Mesenchymal stem cell (in vitro differentiated cells and primary cell): ENCODE measurements at regions not wholly inside any gene's neighbourhood (a gene's known extent, or its start where the extent isn't known, plus 50 kb on each side); places are given as distances from the start of the nearest gene placed in this dataset. TPM values are rescaled to one million over a fixed set of nuclear protein-coding genes. Genes with fewer than 3 reads are reported as not detected.

Experiments used
- DNase-seq: peaks from one replicate; pipeline ENCODE4 v3.0.0-alpha.2; 2013
- H2AFZ ChIP-seq: one replicate; pipeline ENCODE4 v1.6.1; 2013; ENCODE audit warnings: low read depth, mild to moderate bottlenecking, control low read depth, inconsistent platforms, low read length, moderate library complexity
- H2AK5ac ChIP-seq: 2 replicates; pipeline ENCODE4 v1.6.1; 2013; ENCODE audit warnings: low read length, moderate library complexity, mild to moderate bottlenecking, inconsistent platforms; ENCODE audit not compliant: severe bottlenecking
- H2BK120ac ChIP-seq: one replicate; pipeline ENCODE4 v1.6.1; 2013; ENCODE audit warnings: low read depth, mild to moderate bottlenecking, inconsistent platforms, low read length, moderate library complexity
- H2BK12ac ChIP-seq, 2 experiments: one replicate each; pipeline ENCODE4 v1.6.1; 2013; ENCODE audit warnings: inconsistent platforms in 2 of 2, low read length in 2 of 2, mild to moderate bottlenecking in 2 of 2, moderate library complexity in 2 of 2, control low read depth in 1 of 2
- H2BK15ac ChIP-seq: one replicate; pipeline ENCODE4 v1.6.1; 2013; ENCODE audit warnings: mild to moderate bottlenecking, low read depth, inconsistent platforms; ENCODE audit not compliant: poor library complexity, severe bottlenecking
- H2BK5ac ChIP-seq: 2 replicates; pipeline ENCODE4 v1.6.1; 2013; ENCODE audit warnings: low read depth, mild to moderate bottlenecking, low read length, control low read depth, inconsistent platforms; ENCODE audit not compliant: poor library complexity, severe bottlenecking
- H3K14ac ChIP-seq, 2 experiments: one replicate each; pipeline ENCODE4 v1.6.1; 2013; ENCODE audit warnings: inconsistent platforms in 2 of 2, low read length in 2 of 2, control low read depth in 1 of 2, mild to moderate bottlenecking in 1 of 2, moderate library complexity in 1 of 2
- H3K18ac ChIP-seq, 2 experiments: one replicate each; pipeline ENCODE4 v1.6.1; 2013; ENCODE audit warnings: inconsistent platforms in 2 of 2, low read length in 2 of 2, control low read depth in 1 of 2, low read depth in 1 of 2, mild to moderate bottlenecking in 1 of 2
- H3K23ac ChIP-seq, 2 experiments: one replicate each; pipeline ENCODE4 v1.6.1; 2013; ENCODE audit warnings: inconsistent platforms in 2 of 2, low read length in 2 of 2, mild to moderate bottlenecking in 2 of 2, moderate library complexity in 2 of 2, control low read depth in 1 of 2
- H3K27ac ChIP-seq: 2 replicates; pipeline ENCODE4 v1.5.1; 2013; ENCODE audit warnings: mild to moderate bottlenecking, moderate library complexity, low read length, control low read depth, inconsistent platforms; ENCODE audit not compliant: poor library complexity, severe bottlenecking
- H3K27me3 ChIP-seq, 2 experiments: 2 replicates each; pipeline versions ENCODE4 v1.6.1 to v1.7.0; 2013; ENCODE audit warnings: low read length in 2 of 2, mild to moderate bottlenecking in 2 of 2, moderate library complexity in 2 of 2, control low read depth in 1 of 2, inconsistent platforms in 1 of 2; ENCODE audit not compliant: control insufficient read depth in 1 of 2, insufficient read depth in 1 of 2
- H3K36me3 ChIP-seq, 2 experiments: 2 replicates each; pipeline versions ENCODE4 v1.6.1 to v1.7.0; 2013; ENCODE audit warnings: low read length in 2 of 2, control low read depth in 1 of 2, inconsistent platforms in 1 of 2, low read depth in 1 of 2, mild to moderate bottlenecking in 1 of 2; ENCODE audit not compliant: insufficient read depth in 2 of 2, control insufficient read depth in 1 of 2
- H3K4ac ChIP-seq, 2 experiments: one replicate each; pipeline ENCODE4 v1.6.1; 2013; ENCODE audit warnings: inconsistent platforms in 2 of 2, low read length in 2 of 2, mild to moderate bottlenecking in 2 of 2, moderate library complexity in 2 of 2, control low read depth in 1 of 2, low read depth in 1 of 2
- H3K4me1 ChIP-seq: 2 replicates; pipeline ENCODE4 v1.6.1; 2013; ENCODE audit warnings: low read depth, low read length, control low read depth; ENCODE audit not compliant: control insufficient read depth, insufficient read depth
- H3K4me2 ChIP-seq: 2 replicates; pipeline ENCODE4 v1.6.1; 2013; ENCODE audit warnings: low read length, mild to moderate bottlenecking, inconsistent platforms; ENCODE audit not compliant: poor library complexity, severe bottlenecking
- H3K4me3 ChIP-seq, 2 experiments: 2 replicates each; pipeline versions ENCODE4 v1.5.1 to v1.7.0; 2013; ENCODE audit warnings: low read length in 2 of 2, mild to moderate bottlenecking in 2 of 2, control low read depth in 1 of 2, low read depth in 1 of 2; ENCODE audit not compliant: insufficient read depth in 1 of 2
- H3K79me1 ChIP-seq: replicated peaks from 2 replicates; pipeline ENCODE4 v1.6.1; 2013; ENCODE audit warnings: mild to moderate bottlenecking, control low read depth, low read length, inconsistent platforms; ENCODE audit not compliant: poor library complexity, severe bottlenecking
- H3K9ac ChIP-seq: 2 replicates; pipeline ENCODE4 v1.7.0; 2013; ENCODE audit warnings: mild to moderate bottlenecking, low read length, moderate library complexity
- H3K9me3 ChIP-seq: 2 replicates; pipeline ENCODE4 v1.7.0; 2013; ENCODE audit warnings: mild to moderate bottlenecking, low read length; ENCODE audit not compliant: control insufficient read depth
- H4K8ac ChIP-seq: one replicate; pipeline ENCODE4 v1.6.1; 2013; ENCODE audit warnings: inconsistent platforms, mild to moderate bottlenecking, low read length, moderate library complexity
- H4K91ac ChIP-seq: one replicate; pipeline ENCODE4 v1.6.1; 2013; ENCODE audit warnings: mild to moderate bottlenecking, low read length, inconsistent platforms
- WGBS: methylation state at CpG from one replicate; pipeline ENCODE4 v1.1.7; 2013; ENCODE audit warnings: mixed read lengths; 5-methylcytosine and 5-hydroxymethylcytosine counted together
- small RNA-seq: library from polyadenylated mRNA; stranded (forward); fragments of <200 nt; extraction: miRNeasy Mini kit (QIAGEN cat#:217004); gene quantifications from one replicate; pipeline ENCODE3, GENCODE V24; 2013; ENCODE audit warnings: low read depth

DNA sequence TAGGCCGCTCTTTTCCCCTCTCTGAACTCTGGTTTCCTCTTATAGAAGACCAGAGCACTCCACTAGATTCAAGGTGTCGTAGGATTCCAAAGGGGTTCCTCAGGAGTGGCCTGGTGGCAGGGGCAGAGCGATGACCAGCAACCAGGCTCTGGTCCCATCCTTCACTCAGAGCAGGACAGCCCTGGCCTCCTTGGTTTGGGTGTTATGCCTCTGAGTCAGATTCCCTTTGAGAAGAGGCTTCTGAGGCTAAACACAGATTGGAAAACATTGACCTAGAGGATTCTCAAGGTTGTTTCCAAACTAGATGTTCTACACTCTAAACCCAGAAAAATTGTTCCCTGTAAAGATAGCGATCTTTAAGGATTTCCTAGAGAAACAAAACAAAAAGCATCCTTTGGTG lies 49.8 kb upstream of the IKBKE start:
- Histone ChIP-seq H3K36me3 (peaks cover 18 to 89% of the 10 kb centered on the region in 2 experiments), H4K8ac (no peak overlapping the region), H3K23ac (no peak overlapping the region), H2AFZ (no peak overlapping the region), H3K14ac (no peak overlapping the region), H3K9ac (no peak overlapping the region), H3K9me3 (no peaks in the 10 kb centered on the region), H4K91ac (no peak overlapping the region), H3K79me1 (peaks cover 8% of the 10 kb centered on the region), H3K27ac (no peak overlapping the region), H2AK5ac (no peak overlapping the region), H2BK5ac (no peak overlapping the region), H3K18ac (no peak overlapping the region), H3K4ac (no peak overlapping the region), H3K4me1 (peaks cover 4% of the 10 kb centered on the region), H2BK120ac (no peak overlapping the region), H3K4me3 (no peak overlapping the region), H2BK12ac (no peak overlapping the region), H3K27me3 (no peaks in the 10 kb centered on the region), H3K4me2 (no peak overlapping the region), H2BK15ac (peak overlapping the region; percentile 0)
- DNase-seq = no peak
- WGBS = 97% methylated on average over 4 of the region's 4 CpGs

Small RNA genes in the stretch of these regions (small RNA-seq; reads per million reads assigned to genes)
- gene AC244023.1 = not detected
